GM12872 (cell line): ENCODE measurements at regions not wholly inside any gene's neighbourhood (a gene's known extent, or its start where the extent isn't known, plus 50 kb on each side); places are given as distances from the start of the nearest gene placed in this dataset.

ENCODE experiments used
- TF ChIP-seq, protein P1 (sequence below): IDR thresholded peaks from 3 replicates; pipeline ENCODE4 v1.5.1; 2011; ENCODE audit warnings: low read depth, mild to moderate bottlenecking, low read length, moderate library complexity; ENCODE audit not compliant: insufficient read depth

DNA sequence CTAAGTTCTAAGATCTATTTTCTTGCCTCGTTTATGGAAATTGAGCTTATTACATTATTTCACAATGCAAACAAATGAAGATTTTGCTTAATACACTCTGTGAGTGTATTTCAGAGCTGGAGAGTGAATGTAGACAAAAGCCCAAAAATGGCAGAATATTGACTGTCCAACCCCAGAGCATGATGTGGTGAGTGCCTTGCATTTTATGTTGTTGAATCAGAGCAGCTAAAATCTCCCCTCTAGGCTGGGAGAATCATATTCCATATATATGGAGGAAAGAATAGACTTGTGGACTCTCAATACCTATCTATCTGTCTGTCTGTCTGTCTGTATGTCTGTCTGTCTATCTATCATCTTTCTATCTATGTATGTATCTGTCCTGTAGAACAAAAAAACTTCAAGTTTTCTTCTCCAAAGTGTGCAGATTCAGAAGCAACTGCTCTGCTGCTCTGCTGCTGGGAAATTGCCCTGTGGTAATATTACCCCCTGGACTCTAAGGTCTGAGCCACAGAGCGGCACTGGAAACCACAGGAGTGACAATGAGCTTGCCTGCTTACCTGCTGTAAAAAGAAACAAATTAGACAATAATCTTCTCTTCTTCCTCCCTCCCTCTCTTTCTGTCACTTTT is 209.4 kb upstream of the PRICKLE1 start:
- TF ChIP-seq, protein P1, sequence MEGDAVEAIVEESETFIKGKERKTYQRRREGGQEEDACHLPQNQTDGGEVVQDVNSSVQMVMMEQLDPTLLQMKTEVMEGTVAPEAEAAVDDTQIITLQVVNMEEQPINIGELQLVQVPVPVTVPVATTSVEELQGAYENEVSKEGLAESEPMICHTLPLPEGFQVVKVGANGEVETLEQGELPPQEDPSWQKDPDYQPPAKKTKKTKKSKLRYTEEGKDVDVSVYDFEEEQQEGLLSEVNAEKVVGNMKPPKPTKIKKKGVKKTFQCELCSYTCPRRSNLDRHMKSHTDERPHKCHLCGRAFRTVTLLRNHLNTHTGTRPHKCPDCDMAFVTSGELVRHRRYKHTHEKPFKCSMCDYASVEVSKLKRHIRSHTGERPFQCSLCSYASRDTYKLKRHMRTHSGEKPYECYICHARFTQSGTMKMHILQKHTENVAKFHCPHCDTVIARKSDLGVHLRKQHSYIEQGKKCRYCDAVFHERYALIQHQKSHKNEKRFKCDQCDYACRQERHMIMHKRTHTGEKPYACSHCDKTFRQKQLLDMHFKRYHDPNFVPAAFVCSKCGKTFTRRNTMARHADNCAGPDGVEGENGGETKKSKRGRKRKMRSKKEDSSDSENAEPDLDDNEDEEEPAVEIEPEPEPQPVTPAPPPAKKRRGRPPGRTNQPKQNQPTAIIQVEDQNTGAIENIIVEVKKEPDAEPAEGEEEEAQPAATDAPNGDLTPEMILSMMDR: no peak

DNA sequence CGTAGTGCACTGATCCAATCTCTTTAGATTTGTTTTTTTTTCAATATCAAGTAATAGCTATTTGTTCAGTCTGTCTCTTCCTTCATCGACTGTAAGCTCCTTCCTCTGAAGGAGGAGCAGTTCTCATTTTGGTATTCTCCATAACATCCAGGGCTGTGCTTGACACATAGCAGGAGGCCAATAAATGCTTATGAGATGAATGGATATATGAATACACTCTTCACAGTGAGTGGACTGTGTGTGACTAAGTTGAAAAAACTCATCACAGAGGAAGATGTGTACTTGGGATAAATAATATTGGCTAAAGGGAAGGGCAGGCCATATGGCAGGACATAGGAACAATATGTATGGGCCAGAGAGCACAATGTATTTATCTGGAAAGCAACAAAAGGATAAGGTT is 205.3 kb upstream of the PRICKLE1 start:
- TF ChIP-seq, protein P1: no peak

DNA sequence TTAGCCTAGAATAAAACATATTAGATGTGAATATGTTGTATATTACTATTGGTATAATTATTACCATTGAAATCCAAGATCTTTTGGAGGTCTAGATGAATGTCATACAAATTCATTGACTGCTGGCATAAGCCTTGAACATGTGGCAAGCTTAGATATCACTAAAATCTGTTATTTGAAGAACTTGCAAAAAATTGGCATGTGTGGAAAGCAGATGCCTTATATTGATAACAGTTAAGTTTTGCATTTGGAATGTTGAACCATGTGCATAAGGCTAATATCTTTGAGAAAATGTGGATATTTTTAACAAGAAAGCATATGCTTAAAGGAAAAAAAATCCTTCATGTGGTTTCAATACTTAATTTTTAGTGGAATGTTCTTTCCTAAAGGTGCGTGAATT is 203.6 kb upstream of the PRICKLE1 start:
- TF ChIP-seq, protein P1: no peak

DNA sequence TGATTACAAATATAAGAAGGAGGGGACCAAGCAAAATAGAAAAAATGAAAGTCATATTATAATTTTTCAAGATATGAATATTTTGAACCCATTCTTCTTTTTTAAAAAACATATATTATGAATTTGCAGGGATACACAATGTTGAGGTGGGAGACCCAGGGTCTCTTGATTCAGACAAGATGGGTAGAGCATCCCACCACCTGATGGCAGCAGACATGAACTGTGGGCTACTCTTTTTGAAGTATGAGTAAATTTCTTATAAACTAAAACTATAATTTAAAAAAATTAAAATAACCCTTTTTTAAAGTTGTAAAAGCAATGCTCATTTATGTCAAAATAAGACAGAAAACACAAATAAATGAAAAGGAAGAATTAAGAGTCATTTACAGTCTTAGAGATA is 202.7 kb upstream of the PRICKLE1 start:
- TF ChIP-seq, protein P1: no peak

DNA sequence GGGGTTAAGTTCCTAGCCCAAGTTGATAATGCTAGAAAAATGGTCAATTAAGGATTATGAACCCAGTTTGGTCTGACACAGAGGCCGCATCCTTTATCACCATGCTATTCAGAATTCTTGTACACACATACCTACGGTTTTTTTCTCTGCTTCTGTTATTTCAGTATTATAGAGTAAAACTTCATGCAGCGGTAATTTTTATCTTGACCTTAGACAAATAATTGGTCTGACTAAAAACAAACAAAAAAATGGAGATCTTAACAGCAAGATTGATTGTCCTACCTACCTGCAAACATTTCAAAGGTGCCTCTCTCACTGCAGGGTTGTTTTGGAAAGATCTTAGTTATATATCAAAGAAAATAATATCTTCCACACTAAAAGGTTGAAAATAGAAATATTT is 201.9 kb upstream of the PRICKLE1 start:
- TF ChIP-seq, protein P1: no peak

DNA sequence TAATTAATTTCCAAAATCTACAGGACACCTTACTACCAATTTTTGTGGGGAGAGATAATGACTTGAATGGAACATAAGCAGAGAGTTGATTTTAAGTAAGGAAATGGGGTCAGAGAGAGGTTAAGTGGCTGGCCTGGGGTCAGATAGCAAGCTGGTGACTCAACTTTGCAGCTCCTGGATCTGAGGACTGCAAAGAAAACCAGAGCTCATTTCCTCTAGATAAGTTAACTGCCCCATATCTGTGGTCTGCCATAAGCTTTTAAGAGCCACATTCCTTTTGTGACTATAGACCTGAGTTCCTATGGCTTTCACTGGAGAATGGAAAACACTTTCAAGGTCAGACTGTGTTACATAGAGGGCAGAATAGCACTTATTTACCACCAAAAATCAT is 201.2 kb upstream of the PRICKLE1 start:
- TF ChIP-seq, protein P1: no peak

DNA sequence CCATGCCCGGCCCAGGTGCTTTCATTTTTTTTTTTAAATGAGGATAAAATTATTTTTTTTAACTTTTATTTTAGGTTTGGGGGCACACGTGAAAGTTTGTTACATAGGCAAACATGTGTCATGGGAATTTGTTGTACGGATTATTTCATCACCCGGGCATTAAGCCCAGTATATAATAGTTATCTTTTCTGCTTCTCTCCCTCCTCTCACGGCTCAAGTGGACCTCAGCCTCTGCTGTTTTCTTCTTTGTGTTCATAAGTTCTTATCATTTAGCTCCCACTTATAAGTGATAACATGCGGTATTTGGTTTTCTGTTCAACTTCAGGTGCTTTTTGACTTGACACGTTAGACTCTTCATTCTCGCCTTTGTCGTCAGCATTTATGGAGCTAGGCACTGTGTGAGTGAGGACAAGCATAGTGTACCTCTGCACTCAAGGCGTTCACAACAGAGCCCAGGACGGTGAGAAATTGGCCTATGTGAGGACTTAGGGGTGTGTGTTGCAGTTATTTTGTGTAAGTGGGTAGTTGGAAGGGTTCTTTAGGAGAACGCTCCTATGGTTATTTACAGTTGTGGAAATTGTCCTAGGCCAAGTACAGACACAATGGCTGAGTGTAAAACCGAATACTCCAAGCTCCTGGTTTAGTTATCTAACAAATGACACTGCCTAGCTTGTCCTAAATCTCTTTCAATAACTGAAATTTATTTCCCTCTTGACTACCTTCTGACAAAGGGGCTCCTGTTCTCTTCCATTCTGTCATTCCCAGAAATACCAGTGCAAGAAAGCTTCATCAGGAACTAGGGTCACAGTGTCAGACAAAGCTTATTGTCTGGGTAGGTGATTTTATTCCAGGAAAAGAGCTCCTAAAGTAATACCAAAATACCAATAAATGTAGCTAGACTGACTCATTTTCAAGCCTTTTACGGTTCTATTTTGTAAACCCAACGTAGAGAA is 200.5 kb upstream of the PRICKLE1 start:
- TF ChIP-seq, protein P1: no peak
